ENCODE measurements at regions not wholly inside any gene's neighbourhood (a gene's known extent, or its start where the extent isn't known, plus 50 kb on each side); places are given as distances from the start of the nearest gene placed in this dataset.

- Histone ChIP-seq H3K4me1 (ENCODE audit: control insufficient read depth in 1 of 2, insufficient read depth in 2 of 2, low read depth in 1 of 2, low read length in 1 of 2) (no peaks in the 10 kb centered on the region), H3K4me3 (ENCODE audit: low read depth in 2 of 2, low read length in 1 of 2) (no peak overlapping the region), H3K36me3 (replicated peaks in 1 of 2; ENCODE audit: control insufficient read depth in 1 of 2, insufficient read depth in 2 of 2, low read length in 1 of 2) (no peaks in the 10 kb centered on the region), H4K20me1 (ENCODE audit: insufficient read depth) (no peaks in the 10 kb centered on the region), H3F3A (replicated peaks; ENCODE audit: insufficient read depth) (no peaks in the 10 kb centered on the region), H3K79me2 (ENCODE audit: insufficient read depth) (no peaks in the 10 kb centered on the region), H3K9me3 (no peaks in the 10 kb centered on the region), H3K9ac (no peak overlapping the region), H3K9me2 (no peaks in the 10 kb centered on the region), H3K27ac (ENCODE audit: low read depth in 2 of 2, low read length in 1 of 2) (no peak overlapping the region), H2AFZ (ENCODE audit: low read depth) (no peak overlapping the region), H3K4me2 (no peak overlapping the region), H3K27me3 (ENCODE audit: insufficient read depth) (peaks cover 78% of the 10 kb centered on the region)
- POLR2A ChIA-PET, result no interaction called here
- CTCF ChIA-PET, result interaction anchor here (0.6 to 2.8 kb wide), 4 partner anchors 16 to 747 kb away, joined by 3 to 14 read pairs (median 7); no protein-coding TSS in a partner anchor
- TF ChIP-seq FOSL2 (IDR thresholded peaks at IDR 0.05; ENCODE audit: borderline replicate concordance, low read depth), result no peak
- TF ChIP-seq ELF1 (IDR thresholded peaks at IDR 0.05), result no peak
- TF ChIP-seq CHD2 (IDR thresholded peaks at IDR 0.05; ENCODE audit: low read length, partially characterized antibody), result no peak
- WGBS (ENCODE audit: low lambda C conversion rate), result 4% methylated on average over 2 of the region's 2 CpGs
- DNase-seq, result no peak
Measured at GRCh38 chr5:1670351-1670750, 129.3 kb downstream of the MRPL36 start.

- no peak overlapping the region for H3K9ac ChIP-seq
- no peaks in the 10 kb centered on the region for H3K4me1 ChIP-seq (ENCODE audit: control insufficient read depth in 1 of 2, insufficient read depth in 2 of 2, low read depth in 1 of 2, low read length in 1 of 2)
- H3K4me3 ChIP-seq (ENCODE audit: low read depth in 2 of 2, low read length in 1 of 2), result no peak overlapping the region
- no peaks in the 10 kb centered on the region for H3K79me2 ChIP-seq (ENCODE audit: insufficient read depth)
- H3K36me3 ChIP-seq (replicated peaks in 1 of 2; ENCODE audit: control insufficient read depth in 1 of 2, insufficient read depth in 2 of 2, low read length in 1 of 2), result no peaks in the 10 kb centered on the region
- H3K27ac ChIP-seq (ENCODE audit: low read depth in 2 of 2, low read length in 1 of 2), result no peak overlapping the region
- H3F3A ChIP-seq (replicated peaks; ENCODE audit: insufficient read depth), result no peaks in the 10 kb centered on the region
- H2AFZ ChIP-seq (ENCODE audit: low read depth), result no peak overlapping the region
- 0% methylated on average over 2 of the region's 10 CpGs for WGBS (ENCODE audit: low lambda C conversion rate)
- TF ChIP-seq USF2 (IDR thresholded peaks at IDR 0.05; ENCODE audit: borderline replicate concordance, low read depth, low read length) (no peak), RXRA (IDR thresholded peaks at IDR 0.05; ENCODE audit: borderline replicate concordance, low read depth) (no peak), REST (IDR thresholded peaks at IDR 0.05; ENCODE audit: low read depth, low read length) (peak; percentile 62; the same call in 1 of the 2 replicates), ELF1 (IDR thresholded peaks at IDR 0.05) (no peak), JUND (IDR thresholded peaks at IDR 0.05) (no peak)
- H4K20me1 ChIP-seq (ENCODE audit: insufficient read depth), result no peaks in the 10 kb centered on the region
- peaks cover 87% of the 10 kb centered on the region for H3K27me3 ChIP-seq (ENCODE audit: insufficient read depth)
- no peaks in the 10 kb centered on the region for H3K9me3 ChIP-seq
- DNase-seq, result no peak
- no peak overlapping the region for H3K4me2 ChIP-seq
- H3K9me2 ChIP-seq, result no peaks in the 10 kb centered on the region
- POLR2A ChIA-PET, result no interaction called here
- CTCF ChIA-PET, result interaction anchor here (0.6 to 2.8 kb wide), 6 partner anchors 10 to 370 kb away, joined by 3 to 14 read pairs (median 4); no protein-coding TSS in a partner anchor
Measured at GRCh38 chr5:1669276-1670155, 130.1 kb downstream of the MRPL36 start.
